ENCODE measurements at regions not wholly inside any gene's neighbourhood (a gene's known extent, or its start where the extent isn't known, plus 50 kb on each side); places are given as distances from the start of the nearest gene placed in this dataset.

- FAIRE-seq (no peak), DNase-seq (ENCODE audit: extremely low read depth in 1 of 4, low spot score in 3 of 4) (no peak), ATAC-seq (no peak)
- BruUV-seq (replicated peaks) = no TSS peak
- Histone ChIP-seq H3K79me2 (ENCODE audit: control insufficient read depth, insufficient read depth, low read length) (no peaks in the 10 kb centered on the region), H3K4me3 (no peak overlapping the region), H2AFZ (ENCODE audit: low read depth, low read length) (no peak overlapping the region), H3K4me2 (ENCODE audit: insufficient read depth, low read length) (no peak overlapping the region), H3K9me1 (ENCODE audit: control insufficient read depth, insufficient read depth, low read length) (no peaks in the 10 kb centered on the region), H3K36me3 (ENCODE audit: control insufficient read depth, insufficient read depth, low read length) (no peaks in the 10 kb centered on the region), H3K27ac (ENCODE audit: extremely low read depth, low read depth, low read length) (no peak overlapping the region), H3K4me1 (replicated peaks in 1 of 2; ENCODE audit: control insufficient read depth in 2 of 2, insufficient read depth in 2 of 2, low read length in 2 of 2) (no peaks in the 10 kb centered on the region), H3K9ac (ENCODE audit: insufficient read depth in 1 of 2, low read depth in 2 of 2, low read length in 2 of 2) (no peak overlapping the region), H3K9me3 (replicated peaks; ENCODE audit: control insufficient read depth, insufficient read depth, low read depth, low read length) (no peaks in the 10 kb centered on the region), H4K20me1 (replicated peaks; ENCODE audit: control insufficient read depth, insufficient read depth, low read length) (no peaks in the 10 kb centered on the region), H3K27me3 (ENCODE audit: control insufficient read depth in 2 of 2, insufficient read depth in 2 of 2, low read length in 2 of 2) (peaks cover 4 to 8% of the 10 kb centered on the region in 2 experiments)
- in situ Hi-C loops (cut with MboI) = no loop called here
- ChIA-PET POLR2A (no interaction called here), CTCF (ENCODE audit: low intra/inter-chr PET ratio) (no interaction called here)
- intact Hi-C loops (cut with micrococcal nuclease) = no loop called here
- 0% methylated on average over 2 of the region's 2 CpGs for WGBS (ENCODE audit: insufficient coverage, low coverage, missing lambda C conversion rate)
- TF ChIP-seq TAF1 (IDR thresholded peaks at IDR 0.05; ENCODE audit: control insufficient read depth, extremely low read depth, insufficient read depth, low read length, severe bottlenecking) (no peak), CCNT2 (IDR thresholded peaks at IDR 0.05; ENCODE audit: borderline replicate concordance, extremely low read depth, insufficient read length, low read depth, low read length) (no peak), MTA3 (IDR thresholded peaks at IDR 0.05; ENCODE audit: borderline replicate concordance) (no peak), ZNF830 (CRISPR knock-in tag; IDR thresholded peaks at IDR 0.05) (no peak), SAP30 (IDR thresholded peaks at IDR 0.05; ENCODE audit: borderline replicate concordance, insufficient read depth, low read depth, low read length, poor library complexity, severe bottlenecking) (no peak), RAD21 (CRISPR knock-in tag; conservative IDR thresholded peaks at IDR 0.05 in 1 of 2, IDR thresholded peaks at IDR 0.05 in 1 of 2) (no peak), BACH1 (tag; IDR thresholded peaks at IDR 0.05) (no peak), ZNF239 (CRISPR knock-in tag; IDR thresholded peaks at IDR 0.05) (no peak), ZNF609 (CRISPR knock-in tag; IDR thresholded peaks at IDR 0.05; ENCODE audit: borderline replicate concordance) (no peak)
- TF ChIP-seq, protein P1, sequence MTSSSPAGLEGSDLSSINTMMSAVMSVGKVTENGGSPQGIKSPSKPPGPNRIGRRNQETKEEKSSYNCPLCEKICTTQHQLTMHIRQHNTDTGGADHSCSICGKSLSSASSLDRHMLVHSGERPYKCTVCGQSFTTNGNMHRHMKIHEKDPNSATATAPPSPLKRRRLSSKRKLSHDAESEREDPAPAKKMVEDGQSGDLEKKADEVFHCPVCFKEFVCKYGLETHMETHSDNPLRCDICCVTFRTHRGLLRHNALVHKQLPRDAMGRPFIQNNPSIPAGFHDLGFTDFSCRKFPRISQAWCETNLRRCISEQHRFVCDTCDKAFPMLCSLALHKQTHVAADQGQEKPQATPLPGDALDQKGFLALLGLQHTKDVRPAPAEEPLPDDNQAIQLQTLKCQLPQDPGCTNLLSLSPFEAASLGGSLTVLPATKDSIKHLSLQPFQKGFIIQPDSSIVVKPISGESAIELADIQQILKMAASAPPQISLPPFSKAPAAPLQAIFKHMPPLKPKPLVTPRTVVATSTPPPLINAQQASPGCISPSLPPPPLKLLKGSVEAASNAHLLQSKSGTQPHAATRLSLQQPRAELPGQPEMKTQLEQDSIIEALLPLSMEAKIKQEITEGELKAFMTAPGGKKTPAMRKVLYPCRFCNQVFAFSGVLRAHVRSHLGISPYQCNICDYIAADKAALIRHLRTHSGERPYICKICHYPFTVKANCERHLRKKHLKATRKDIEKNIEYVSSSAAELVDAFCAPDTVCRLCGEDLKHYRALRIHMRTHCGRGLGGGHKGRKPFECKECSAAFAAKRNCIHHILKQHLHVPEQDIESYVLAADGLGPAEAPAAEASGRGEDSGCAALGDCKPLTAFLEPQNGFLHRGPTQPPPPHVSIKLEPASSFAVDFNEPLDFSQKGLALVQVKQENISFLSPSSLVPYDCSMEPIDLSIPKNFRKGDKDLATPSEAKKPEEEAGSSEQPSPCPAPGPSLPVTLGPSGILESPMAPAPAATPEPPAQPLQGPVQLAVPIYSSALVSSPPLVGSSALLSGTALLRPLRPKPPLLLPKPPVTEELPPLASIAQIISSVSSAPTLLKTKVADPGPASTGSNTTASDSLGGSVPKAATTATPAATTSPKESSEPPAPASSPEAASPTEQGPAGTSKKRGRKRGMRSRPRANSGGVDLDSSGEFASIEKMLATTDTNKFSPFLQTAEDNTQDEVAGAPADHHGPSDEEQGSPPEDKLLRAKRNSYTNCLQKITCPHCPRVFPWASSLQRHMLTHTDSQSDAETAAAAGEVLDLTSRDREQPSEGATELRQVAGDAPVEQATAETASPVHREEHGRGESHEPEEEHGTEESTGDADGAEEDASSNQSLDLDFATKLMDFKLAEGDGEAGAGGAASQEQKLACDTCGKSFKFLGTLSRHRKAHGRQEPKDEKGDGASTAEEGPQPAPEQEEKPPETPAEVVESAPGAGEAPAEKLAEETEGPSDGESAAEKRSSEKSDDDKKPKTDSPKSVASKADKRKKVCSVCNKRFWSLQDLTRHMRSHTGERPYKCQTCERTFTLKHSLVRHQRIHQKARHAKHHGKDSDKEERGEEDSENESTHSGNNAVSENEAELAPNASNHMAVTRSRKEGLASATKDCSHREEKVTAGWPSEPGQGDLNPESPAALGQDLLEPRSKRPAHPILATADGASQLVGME (CRISPR knock-in tag; IDR thresholded peaks at IDR 0.05) = no peak
These were observed 57.8 kb upstream of the RCN1 start for GRCh38 chr11:32033067-32033466.
